Cardiac muscle cell (in vitro differentiated cells and primary cell): ENCODE measurements at regions not wholly inside any gene's neighbourhood (a gene's known extent, or its start where the extent isn't known, plus 50 kb on each side); places are given as distances from the start of the nearest gene placed in this dataset.
A peak's percentile ranks its signal among the peaks of the same experiment; 100 is the strongest.

Source experiments
- DNase-seq, 2 donors: peaks; one replicate each; pipeline versions ENCODE4 v3.0.0 to v3.0.0-alpha.2; 2010 to 2017; ENCODE audit warnings: low read depth in 1 of 2, low spot score in 1 of 2
- H3K27ac ChIP-seq: fragments of 200-600 bp; sonication (generic); 2 replicates; pipeline ENCODE4 v1.5.1; 2016
- H3K27me3 ChIP-seq: fragments of 200-600 bp; sonication (generic); 2 replicates; pipeline ENCODE4 v1.6.0; 2016; ENCODE audit warnings: control low read depth
- H3K36me3 ChIP-seq: fragments of 200-600 bp; sonication (generic); 2 replicates; pipeline ENCODE4 v1.5.1; 2016; ENCODE audit warnings: control low read depth
- H3K4me1 ChIP-seq: fragments of 200-600 bp; sonication (generic); 2 replicates; pipeline ENCODE4 v1.8.1; 2017; ENCODE audit warnings: low read depth, mild to moderate bottlenecking, mixed run types
- H3K4me3 ChIP-seq: fragments of 200-600 bp; sonication (generic); 2 replicates; pipeline ENCODE4 v1.5.1; 2016; ENCODE audit warnings: mild to moderate bottlenecking
- H3K9me3 ChIP-seq: fragments of 200-600 bp; sonication (generic); 2 replicates; pipeline ENCODE4 v1.5.1; 2017; ENCODE audit warnings: low read depth, mild to moderate bottlenecking, control low read depth
- CTCF ChIP-seq: IDR thresholded peaks from 2 replicates; pipeline ENCODE4 v1.5.1; 2012; ENCODE audit warnings: low read depth, mild to moderate bottlenecking, low read length

GRCh38 chr20:60957621-60958020 is 294.4 kb upstream of the CDH4 start:
- no peaks in the 10 kb centered on the region for H3K4me1 ChIP-seq
- no peak for TF ChIP-seq CTCF
- DNase-seq: peak in 1 of 2 donors; percentile 12
- H3K9me3 ChIP-seq: no peaks in the 10 kb centered on the region
- H3K36me3 ChIP-seq: no peaks in the 10 kb centered on the region
- no peak overlapping the region for H3K4me3 ChIP-seq
- H3K27ac ChIP-seq: no peak overlapping the region
- H3K27me3 ChIP-seq: no peaks in the 10 kb centered on the region

GRCh38 chr20:60959971-60960370 is 292.1 kb upstream of the CDH4 start:
- TF ChIP-seq CTCF: no peak
- Histone ChIP-seq H3K36me3 (no peaks in the 10 kb centered on the region), H3K9me3 (no peaks in the 10 kb centered on the region), H3K27me3 (no peaks in the 10 kb centered on the region), H3K27ac (no peak overlapping the region), H3K4me1 (no peaks in the 10 kb centered on the region), H3K4me3 (no peak overlapping the region)
- no peak for DNase-seq

- no peaks in the 10 kb centered on the region for H3K27me3 ChIP-seq
- H3K4me3 ChIP-seq: no peak overlapping the region
- no peak for TF ChIP-seq CTCF
- H3K9me3 ChIP-seq: no peaks in the 10 kb centered on the region
- no peak overlapping the region for H3K27ac ChIP-seq
- no peaks in the 10 kb centered on the region for H3K36me3 ChIP-seq
- no peaks in the 10 kb centered on the region for H3K4me1 ChIP-seq
- no peak for DNase-seq
Observed at GRCh38 chr20:60960500-60960899, 291.6 kb upstream of the CDH4 start.

- H3K36me3 ChIP-seq: no peaks in the 10 kb centered on the region
- DNase-seq: no peak
- H3K27me3 ChIP-seq: no peaks in the 10 kb centered on the region
- H3K9me3 ChIP-seq: no peaks in the 10 kb centered on the region
- H3K4me1 ChIP-seq: no peaks in the 10 kb centered on the region
- no peak overlapping the region for H3K4me3 ChIP-seq
- no peak for TF ChIP-seq CTCF
- H3K27ac ChIP-seq: no peak overlapping the region
Observed at GRCh38 chr20:60961551-60961950, 290.5 kb upstream of the CDH4 start.

- H3K4me1 ChIP-seq: no peaks in the 10 kb centered on the region
- no peaks in the 10 kb centered on the region for H3K36me3 ChIP-seq
- no peak overlapping the region for H3K27ac ChIP-seq
- no peaks in the 10 kb centered on the region for H3K27me3 ChIP-seq
- H3K4me3 ChIP-seq: no peak overlapping the region
- no peak for DNase-seq
- no peak for TF ChIP-seq CTCF
- no peaks in the 10 kb centered on the region for H3K9me3 ChIP-seq
Observed at GRCh38 chr20:60962367-60963045, 289.6 kb upstream of the CDH4 start.
